ENCODE measurements at regions not wholly inside any gene's neighbourhood (a gene's known extent, or its start where the extent isn't known, plus 50 kb on each side); places are given as distances from the start of the nearest gene placed in this dataset.

DNA sequence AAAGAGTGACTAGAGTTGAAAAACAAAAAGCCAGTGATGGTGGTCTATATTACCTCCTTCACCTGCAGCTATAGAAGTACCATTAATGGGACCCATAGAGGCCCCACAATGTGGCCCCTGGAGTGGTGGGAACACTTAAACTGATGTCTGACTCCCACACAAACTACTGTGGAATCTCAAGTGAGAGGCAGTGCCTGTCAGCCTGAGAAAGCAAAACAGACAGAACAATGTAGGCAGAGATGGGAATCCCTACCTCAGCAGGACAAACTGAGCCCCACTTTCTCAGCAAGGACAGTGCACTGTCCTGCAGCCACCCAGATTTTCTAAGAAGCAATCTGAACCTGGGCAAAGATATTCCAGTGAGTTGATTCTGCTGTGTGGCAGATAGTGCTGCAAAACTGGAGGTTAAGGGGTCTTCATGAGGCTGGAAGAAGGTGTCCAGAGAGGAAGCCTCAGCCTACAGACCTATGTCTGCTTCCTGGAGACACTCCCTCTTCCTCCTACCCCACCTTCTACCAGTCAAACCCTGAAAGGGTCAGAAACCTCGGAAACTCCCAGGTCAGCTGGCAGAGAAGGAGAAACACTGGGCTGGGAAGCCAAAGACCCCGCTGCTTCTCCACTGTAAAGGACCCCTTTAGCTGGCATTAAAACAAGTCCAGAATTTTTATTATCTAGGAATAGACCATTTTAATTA lies 228.7 kb downstream of the C1orf94 start:
- TF ChIP-seq POLR2AphosphoS5 (IDR thresholded peaks at IDR 0.05) (no peak), EP300 (IDR thresholded peaks at IDR 0.05) (no peak), POLR2A (IDR thresholded peaks at IDR 0.05) (no peak)
- TF ChIP-seq, protein P1, sequence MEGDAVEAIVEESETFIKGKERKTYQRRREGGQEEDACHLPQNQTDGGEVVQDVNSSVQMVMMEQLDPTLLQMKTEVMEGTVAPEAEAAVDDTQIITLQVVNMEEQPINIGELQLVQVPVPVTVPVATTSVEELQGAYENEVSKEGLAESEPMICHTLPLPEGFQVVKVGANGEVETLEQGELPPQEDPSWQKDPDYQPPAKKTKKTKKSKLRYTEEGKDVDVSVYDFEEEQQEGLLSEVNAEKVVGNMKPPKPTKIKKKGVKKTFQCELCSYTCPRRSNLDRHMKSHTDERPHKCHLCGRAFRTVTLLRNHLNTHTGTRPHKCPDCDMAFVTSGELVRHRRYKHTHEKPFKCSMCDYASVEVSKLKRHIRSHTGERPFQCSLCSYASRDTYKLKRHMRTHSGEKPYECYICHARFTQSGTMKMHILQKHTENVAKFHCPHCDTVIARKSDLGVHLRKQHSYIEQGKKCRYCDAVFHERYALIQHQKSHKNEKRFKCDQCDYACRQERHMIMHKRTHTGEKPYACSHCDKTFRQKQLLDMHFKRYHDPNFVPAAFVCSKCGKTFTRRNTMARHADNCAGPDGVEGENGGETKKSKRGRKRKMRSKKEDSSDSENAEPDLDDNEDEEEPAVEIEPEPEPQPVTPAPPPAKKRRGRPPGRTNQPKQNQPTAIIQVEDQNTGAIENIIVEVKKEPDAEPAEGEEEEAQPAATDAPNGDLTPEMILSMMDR (IDR thresholded peaks at IDR 0.05): no peak
- Histone ChIP-seq H3K27ac (no peak overlapping the region), H3K36me3 (no peaks in the 10 kb centered on the region), H3K4me1 (peaks cover 9% of the 10 kb centered on the region), H3K9me3 (no peaks in the 10 kb centered on the region), H3K27me3 (no peaks in the 10 kb centered on the region), H3K4me3 (no peak overlapping the region)
- no peak for DNase-seq (ENCODE audit: low spot score in 2 of 2)
- 90% methylated on average over 2 of the region's 2 CpGs for WGBS

GRCh38 chr1:34406377-34406776 lies 229.7 kb downstream of the C1orf94 start:
- 50% methylated on average over 5 of the region's 5 CpGs for WGBS
- H3K9me3 ChIP-seq: no peaks in the 10 kb centered on the region
- H3K4me1 ChIP-seq: peaks cover 9% of the 10 kb centered on the region
- H3K36me3 ChIP-seq: no peaks in the 10 kb centered on the region
- no peaks in the 10 kb centered on the region for H3K27me3 ChIP-seq
- H3K27ac ChIP-seq: no peak overlapping the region
- DNase-seq (ENCODE audit: low spot score in 2 of 2): no peak
- TF ChIP-seq EP300 (IDR thresholded peaks at IDR 0.05) (no peak), POLR2AphosphoS5 (IDR thresholded peaks at IDR 0.05) (no peak)
- TF ChIP-seq, protein P1 (IDR thresholded peaks at IDR 0.05): no peak
- no peak overlapping the region for H3K4me3 ChIP-seq

- Histone ChIP-seq H3K27ac (no peak overlapping the region), H3K36me3 (no peaks in the 10 kb centered on the region), H3K4me1 (peaks cover 9% of the 10 kb centered on the region), H3K4me3 (no peak overlapping the region), H3K9me3 (no peaks in the 10 kb centered on the region), H3K27me3 (no peaks in the 10 kb centered on the region)
- TF ChIP-seq, protein P1 (IDR thresholded peaks at IDR 0.05): no peak
- no peak for TF ChIP-seq EP300 (IDR thresholded peaks at IDR 0.05)
- TF ChIP-seq POLR2A (IDR thresholded peaks at IDR 0.05): no peak
- TF ChIP-seq POLR2AphosphoS5 (IDR thresholded peaks at IDR 0.05): no peak
- DNase-seq (ENCODE audit: low spot score in 2 of 2): no peak
- WGBS: 30% methylated on average over 9 of the region's 9 CpGs
Observed at GRCh38 chr1:34406833-34407539, 230.3 kb downstream of the C1orf94 start.

- WGBS: 45% methylated on average over 4 of the region's 4 CpGs
- Histone ChIP-seq H3K4me1 (peaks cover 9% of the 10 kb centered on the region), H3K4me3 (no peak overlapping the region), H3K36me3 (no peaks in the 10 kb centered on the region), H3K9me3 (no peaks in the 10 kb centered on the region), H3K27me3 (no peaks in the 10 kb centered on the region), H3K27ac (no peak overlapping the region)
- DNase-seq (ENCODE audit: low spot score in 2 of 2): no peak
- TF ChIP-seq POLR2A (IDR thresholded peaks at IDR 0.05): no peak
Observed at GRCh38 chr1:34408011-34408410, 231.3 kb downstream of the C1orf94 start.

DNA sequence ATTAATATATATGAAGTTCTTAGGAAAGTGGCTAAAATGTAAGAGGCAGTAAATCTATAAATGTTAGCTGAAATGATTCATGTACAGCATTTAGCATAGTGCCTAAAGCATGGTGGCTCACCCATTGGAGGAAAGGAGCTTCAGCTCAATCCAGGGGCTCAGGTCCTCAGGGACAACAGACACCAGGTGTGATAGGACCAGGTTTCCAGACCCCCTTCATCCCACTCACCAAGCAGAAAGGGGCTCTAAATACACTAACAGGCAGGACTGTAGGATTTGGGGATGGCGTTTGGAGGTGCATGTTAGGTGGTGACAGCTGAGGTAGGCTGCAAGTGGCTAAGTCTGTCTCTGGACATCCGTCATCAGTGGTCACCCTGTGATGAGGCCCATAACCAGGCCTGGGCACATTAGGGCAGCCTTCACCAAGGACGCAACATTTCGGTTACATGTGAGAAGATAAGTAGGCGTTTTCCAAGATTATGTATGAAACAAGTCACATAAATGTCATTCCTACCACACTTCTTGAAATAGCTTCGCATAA lies 233.1 kb downstream of the C1orf94 start:
- TF ChIP-seq, protein P1 (IDR thresholded peaks at IDR 0.05): no peak
- TF ChIP-seq POLR2AphosphoS5 (IDR thresholded peaks at IDR 0.05): no peak
- Histone ChIP-seq H3K4me3 (no peak overlapping the region), H3K9me3 (no peaks in the 10 kb centered on the region), H3K27me3 (no peaks in the 10 kb centered on the region), H3K27ac (no peak overlapping the region), H3K4me1 (peaks cover 9% of the 10 kb centered on the region), H3K36me3 (no peaks in the 10 kb centered on the region)
- WGBS: 95% methylated on average over 6 of the region's 6 CpGs
- no peak for DNase-seq (ENCODE audit: low spot score in 2 of 2)
